SK-N-SH (cell line): ENCODE measurements at regions not wholly inside any gene's neighbourhood (a gene's known extent, or its start where the extent isn't known, plus 50 kb on each side); places are given as distances from the start of the nearest gene placed in this dataset.

Source experiments
- CTCF ChIA-PET: fragments of 300-600, 350-600 bp; formaldehyde crosslinking; extraction: SDS; loops from one replicate; lab custom pipeline; 2021; lab: Yijun Ruan, JAX
- POLR2A ChIA-PET: fragments of 350-600 bp; sonication (Branson Sonifier 250); formaldehyde crosslinking; extraction: SDS; loops from one replicate; lab custom pipeline; 2020; ENCODE audit warnings: antibody characterized with exemption, inconsistent platforms; lab: Yijun Ruan, JAX
- DNase-seq: peaks from one replicate; pipeline ENCODE4 v3.0.0; 2012
- H2AFZ ChIP-seq: fragments of 200-600 bp; sonication (generic); 2 replicates; pipeline ENCODE4 v1.8.1; 2016; ENCODE audit warnings: antibody characterized with exemption, mild to moderate bottlenecking, low read depth
- H3F3A ChIP-seq: fragments of 200-600 bp; sonication (generic); replicated peaks from 2 replicates; pipeline ENCODE3; 2016; ENCODE audit warnings: antibody characterized with exemption, mild to moderate bottlenecking; ENCODE audit not compliant: insufficient read depth
- H3K27ac ChIP-seq, 2 experiments: fragments of 200-500 bp in 1 of 2; fragments of 200-600 bp in 1 of 2; sonication (Bioruptor generic) in 1 of 2; sonication (generic), shearing (Covaris generic) in 1 of 2; 2 replicates each; pipeline versions ENCODE4 v1.5.1 to v1.6.1; 2014 to 2016; ENCODE audit warnings: low read depth in 2 of 2, inconsistent platforms in 1 of 2, low read length in 1 of 2, mild to moderate bottlenecking in 1 of 2, mixed read lengths in 1 of 2
- H3K27me3 ChIP-seq: fragments of 200-600 bp; sonication (generic), shearing (Covaris generic); 2 replicates; pipeline ENCODE4 v1.6.1; 2016; ENCODE audit warnings: mixed run types; ENCODE audit not compliant: insufficient read depth
- H3K36me3 ChIP-seq, 2 experiments: fragments of 200-500 bp in 1 of 2; fragments of 200-600 bp in 1 of 2; sonication (Bioruptor generic) in 1 of 2; sonication (generic) in 1 of 2; replicated peaks in 1 of 2; 2 replicates each; pipeline versions ENCODE3 to v1.5.1; 2014 to 2016; ENCODE audit warnings: low read length in 1 of 2, mild to moderate bottlenecking in 1 of 2; ENCODE audit not compliant: insufficient read depth in 2 of 2, control insufficient read depth in 1 of 2
- H3K4me1 ChIP-seq, 2 experiments: fragments of 200-500 bp in 1 of 2; fragments of 200-600 bp in 1 of 2; sonication (Bioruptor generic) in 1 of 2; sonication (generic), shearing (Covaris generic) in 1 of 2; 2 replicates each; pipeline versions ENCODE4 v1.5.1 to v1.6.1; 2014 to 2016; ENCODE audit warnings: low read depth in 1 of 2, low read length in 1 of 2, mixed run types in 1 of 2; ENCODE audit not compliant: insufficient read depth in 2 of 2, control insufficient read depth in 1 of 2
- H3K4me2 ChIP-seq: fragments of 200-600 bp; sonication (generic), shearing (Covaris generic); 2 replicates; pipeline ENCODE4 v1.6.1; 2017; ENCODE audit warnings: mixed run types
- H3K4me3 ChIP-seq, 2 experiments: fragments of 200-500 bp in 1 of 2; fragments of 200-600 bp in 1 of 2; sonication (Bioruptor generic) in 1 of 2; sonication (generic), shearing (Covaris generic) in 1 of 2; 2 replicates each; pipeline versions ENCODE4 v1.5.1 to v1.8.1; 2014 to 2016; ENCODE audit warnings: low read depth in 2 of 2, inconsistent platforms in 1 of 2, low read length in 1 of 2, mild to moderate bottlenecking in 1 of 2, mixed read lengths in 1 of 2, moderate library complexity in 1 of 2
- H3K79me2 ChIP-seq: fragments of 200-600 bp; sonication (generic); 2 replicates; pipeline ENCODE4 v1.8.1; 2017; ENCODE audit warnings: mild to moderate bottlenecking; ENCODE audit not compliant: insufficient read depth
- H3K9ac ChIP-seq: fragments of 200-600 bp; sonication (generic); 2 replicates; pipeline ENCODE4 v1.6.1; 2017; ENCODE audit warnings: mixed run types
- H3K9me2 ChIP-seq: fragments of 200-600 bp; sonication (generic); 2 replicates; pipeline ENCODE4 v1.6.1; 2017; ENCODE audit warnings: mixed run types
- H3K9me3 ChIP-seq: fragments of 200-600 bp; sonication (generic); 2 replicates; pipeline ENCODE4 v1.6.1; 2017; ENCODE audit warnings: mixed run types, mild to moderate bottlenecking, moderate library complexity
- H4K20me1 ChIP-seq: fragments of 200-600 bp; sonication (generic); 2 replicates; pipeline ENCODE4 v1.6.1; 2017; ENCODE audit warnings: mild to moderate bottlenecking, mixed run types; ENCODE audit not compliant: insufficient read depth
- CHD2 ChIP-seq: fragments of 150-350 bp; IDR thresholded peaks from 2 replicates; pipeline ENCODE4 v1.6.1; 2018; ENCODE audit warnings: low read length; ENCODE audit not compliant: partially characterized antibody
- EZH2phosphoT487 ChIP-seq: fragments of 200-600 bp; sonication (generic); IDR thresholded peaks from 2 replicates; pipeline ENCODE4 v1.6.1; 2017; ENCODE audit warnings: low read depth, mixed run types, mild to moderate bottlenecking, antibody characterized with exemption, moderate library complexity, borderline replicate concordance
- GABPA ChIP-seq: IDR thresholded peaks from 2 replicates; pipeline ENCODE4 v1.4.0; 2012; ENCODE audit warnings: low read depth, mild to moderate bottlenecking
- IRF3 ChIP-seq: fragments of 150-350 bp; IDR thresholded peaks from 2 replicates; pipeline ENCODE4 v1.6.1; 2016; ENCODE audit warnings: mild to moderate bottlenecking, low read depth, low read length
- NFIC ChIP-seq: IDR thresholded peaks from 2 replicates; pipeline ENCODE4 v1.4.0; 2012; ENCODE audit warnings: borderline replicate concordance
- NRF1 ChIP-seq: IDR thresholded peaks from 2 replicates; pipeline ENCODE4 v1.6.1; 2012; ENCODE audit warnings: low read depth, mild to moderate bottlenecking, low read length
- RCOR1 ChIP-seq: fragments of 150-350 bp; IDR thresholded peaks from 2 replicates; pipeline ENCODE4 v1.6.1; 2017; ENCODE audit warnings: antibody characterized with exemption, low read length
- REST ChIP-seq: IDR thresholded peaks from 2 replicates; pipeline ENCODE4 v1.6.1; 2012; ENCODE audit warnings: mild to moderate bottlenecking, low read depth, low read length, moderate library complexity
- RFX5 ChIP-seq: IDR thresholded peaks from 2 replicates; pipeline ENCODE4 v1.6.1; 2012; ENCODE audit warnings: mild to moderate bottlenecking, improper control_type of control experiment, low read length
- TCF12 ChIP-seq: IDR thresholded peaks from 2 replicates; pipeline ENCODE4 v1.4.0; 2012
- TEAD4 ChIP-seq: IDR thresholded peaks from 2 replicates; pipeline ENCODE4 v1.4.0; 2012; ENCODE audit warnings: mild to moderate bottlenecking, borderline replicate concordance; ENCODE audit not compliant: insufficient read depth
- YY1 ChIP-seq: IDR thresholded peaks from 2 replicates; pipeline ENCODE4 v1.4.0; 2012; ENCODE audit warnings: low read depth, mild to moderate bottlenecking
- WGBS: methylation state at CpG from one replicate; pipeline ENCODE4 v1.1.6; 2017; ENCODE audit warnings: low lambda C conversion rate; 5-methylcytosine and 5-hydroxymethylcytosine counted together
- TF ChIP-seq, protein P1 (sequence below): IDR thresholded peaks from 2 replicates; pipeline ENCODE4 v1.4.0; 2012; ENCODE audit warnings: low read depth, borderline replicate concordance
- TF ChIP-seq, protein P2 (sequence below): IDR thresholded peaks from 2 replicates; pipeline ENCODE4; 2012

GRCh38 chr1:182274618-182275017 is 117.0 kb downstream of the GLUL start (continued):
- no peak for TF ChIP-seq GABPA
- TF ChIP-seq, protein P1, sequence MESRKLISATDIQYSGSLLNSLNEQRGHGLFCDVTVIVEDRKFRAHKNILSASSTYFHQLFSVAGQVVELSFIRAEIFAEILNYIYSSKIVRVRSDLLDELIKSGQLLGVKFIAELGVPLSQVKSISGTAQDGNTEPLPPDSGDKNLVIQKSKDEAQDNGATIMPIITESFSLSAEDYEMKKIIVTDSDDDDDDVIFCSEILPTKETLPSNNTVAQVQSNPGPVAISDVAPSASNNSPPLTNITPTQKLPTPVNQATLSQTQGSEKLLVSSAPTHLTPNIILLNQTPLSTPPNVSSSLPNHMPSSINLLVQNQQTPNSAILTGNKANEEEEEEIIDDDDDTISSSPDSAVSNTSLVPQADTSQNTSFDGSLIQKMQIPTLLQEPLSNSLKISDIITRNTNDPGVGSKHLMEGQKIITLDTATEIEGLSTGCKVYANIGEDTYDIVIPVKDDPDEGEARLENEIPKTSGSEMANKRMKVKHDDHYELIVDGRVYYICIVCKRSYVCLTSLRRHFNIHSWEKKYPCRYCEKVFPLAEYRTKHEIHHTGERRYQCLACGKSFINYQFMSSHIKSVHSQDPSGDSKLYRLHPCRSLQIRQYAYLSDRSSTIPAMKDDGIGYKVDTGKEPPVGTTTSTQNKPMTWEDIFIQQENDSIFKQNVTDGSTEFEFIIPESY = no peak
- TF ChIP-seq TCF12 = no peak
- TF ChIP-seq TEAD4 = no peak
- TF ChIP-seq CHD2 = no peak
- no peak for TF ChIP-seq NRF1
- TF ChIP-seq YY1 = no peak

- POLR2A ChIA-PET = no interaction called here
- Histone ChIP-seq H3K9me3 (no peaks in the 10 kb centered on the region), H3K79me2 (no peaks in the 10 kb centered on the region), H3K9ac (no peak overlapping the region), H3F3A (no peaks in the 10 kb centered on the region), H3K27me3 (no peaks in the 10 kb centered on the region), H3K36me3 (no peaks in the 10 kb centered on the region), H3K9me2 (no peaks in the 10 kb centered on the region), H3K4me1 (no peaks in the 10 kb centered on the region), H2AFZ (no peak overlapping the region), H3K4me2 (no peak overlapping the region), H4K20me1 (no peaks in the 10 kb centered on the region), H3K27ac (no peak overlapping the region), H3K4me3 (no peak overlapping the region)
- TF ChIP-seq REST = no peak
- TF ChIP-seq IRF3 = no peak
- TF ChIP-seq RCOR1 = no peak
- TF ChIP-seq EZH2phosphoT487 = no peak
- no peak for TF ChIP-seq CHD2
- no peak for TF ChIP-seq TEAD4
- no peak for TF ChIP-seq RFX5
- TF ChIP-seq, protein P2, sequence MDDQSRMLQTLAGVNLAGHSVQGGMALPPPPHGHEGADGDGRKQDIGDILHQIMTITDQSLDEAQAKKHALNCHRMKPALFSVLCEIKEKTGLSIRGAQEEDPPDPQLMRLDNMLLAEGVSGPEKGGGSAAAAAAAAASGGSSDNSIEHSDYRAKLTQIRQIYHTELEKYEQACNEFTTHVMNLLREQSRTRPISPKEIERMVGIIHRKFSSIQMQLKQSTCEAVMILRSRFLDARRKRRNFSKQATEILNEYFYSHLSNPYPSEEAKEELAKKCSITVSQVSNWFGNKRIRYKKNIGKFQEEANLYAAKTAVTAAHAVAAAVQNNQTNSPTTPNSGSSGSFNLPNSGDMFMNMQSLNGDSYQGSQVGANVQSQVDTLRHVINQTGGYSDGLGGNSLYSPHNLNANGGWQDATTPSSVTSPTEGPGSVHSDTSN = no peak
- TF ChIP-seq NFIC = no peak
- TF ChIP-seq, protein P1 = no peak
- 17% methylated on average over 1 of the region's 1 CpG for WGBS
- DNase-seq = no peak
- CTCF ChIA-PET = interaction anchor here (0.8 to 1.3 kb wide), 2 partner anchors 9 to 127 kb away, joined by 3 read pairs; no protein-coding TSS in a partner anchor
These were observed 120.9 kb downstream of the GLUL start for GRCh38 chr1:182270731-182271130.
